B cell (primary cell): ENCODE measurements at regions not wholly inside any gene's neighbourhood (a gene's known extent, or its start where the extent isn't known, plus 50 kb on each side); places are given as distances from the start of the nearest gene placed in this dataset.

Experiments
- ATAC-seq: fragments of 200-7000 bp; cut with Tn5 transposase; one replicate; pipeline ENCODE4 v1.10.0; 2021; ENCODE audit warnings: low read depth, mild to moderate bottlenecking, moderate number of reproducible peaks, moderate library complexity
- CTCF ChIA-PET: fragments of 350-600 bp; sonication (Branson Sonifier 250); formaldehyde crosslinking; loops from one replicate; lab custom pipeline; 2021; ENCODE audit warnings: antibody characterized with exemption, inconsistent platforms; lab: Charles Lee
- POLR2A ChIA-PET: fragments of 350-600 bp; sonication (Branson Sonifier 250); formaldehyde crosslinking; loops from one replicate; lab custom pipeline; 2021; ENCODE audit warnings: antibody characterized with exemption; lab: Charles Lee
- DNase-seq: peaks from one replicate; pipeline ENCODE4 v3.0.0; 2013
- H2AFZ ChIP-seq: 2 replicates; pipeline ENCODE4 v1.6.1; 2012; ENCODE audit warnings: mild to moderate bottlenecking, low read depth, low read length; ENCODE audit not compliant: insufficient read depth, poor library complexity, severe bottlenecking
- H3K27ac ChIP-seq, 2 donors: 1 replicate in 1 of 2; 2 replicates in 1 of 2; pipeline ENCODE4 v1.5.1; 2012 to 2013; ENCODE audit warnings: low read length in 2 of 2, mild to moderate bottlenecking in 2 of 2, moderate library complexity in 1 of 2
- H3K27me3 ChIP-seq, 4 experiments: fragments of 200-600 bp in 1 of 4; sonication (generic) in 1 of 4; replicated peaks in 1 of 4; 1 replicate in 2 of 4; 2 replicates in 2 of 4; pipeline versions ENCODE4 v1.6.1 to v1.7.0; 2013 to 2016; ENCODE audit warnings: low read length in 3 of 4, mild to moderate bottlenecking in 2 of 4, mixed read lengths in 1 of 4, moderate library complexity in 1 of 4; ENCODE audit not compliant: insufficient read depth in 4 of 4, control insufficient read depth in 3 of 4; ENCODE audit errors: control extremely low read depth in 1 of 4
- H3K36me3 ChIP-seq, 2 experiments: replicated peaks in 1 of 2; 1 replicate in 1 of 2; 2 replicates in 1 of 2; pipeline versions ENCODE4 v1.6.1 to v1.7.1; 2013; ENCODE audit warnings: low read length in 1 of 2; ENCODE audit not compliant: insufficient read depth in 2 of 2, control insufficient read depth in 1 of 2; ENCODE audit errors: control extremely low read depth in 1 of 2, extremely low read depth in 1 of 2
- H3K4me1 ChIP-seq, 2 donors: fragments of 200-600 bp in 1 of 2; sonication (generic) in 1 of 2; 1 replicate in 1 of 2; 2 replicates in 1 of 2; pipeline versions ENCODE4 v1.5.1 to v1.6.1; 2013 to 2017; ENCODE audit warnings: low read length in 2 of 2; ENCODE audit not compliant: control insufficient read depth in 2 of 2, insufficient read depth in 2 of 2
- H3K4me2 ChIP-seq: replicated peaks from 2 replicates; pipeline ENCODE3; 2012; ENCODE audit warnings: mild to moderate bottlenecking, low read depth, low read length; ENCODE audit not compliant: poor library complexity, severe bottlenecking
- H3K4me3 ChIP-seq, 5 experiments: fragments of 200-600 bp in 1 of 5; sonication (generic) in 1 of 5; 1 replicate in 3 of 5; 2 replicates in 2 of 5; pipeline versions ENCODE4 v1.5.1 to v1.7.0; 2011 to 2016; ENCODE audit warnings: low read length in 4 of 5, mild to moderate bottlenecking in 4 of 5, low read depth in 2 of 5, control low read depth in 1 of 5, moderate library complexity in 1 of 5; ENCODE audit not compliant: insufficient read depth in 1 of 5; ENCODE audit errors: control extremely low read depth in 1 of 5, extremely low read depth in 1 of 5
- H3K79me2 ChIP-seq: fragments of 200-600 bp; sonication (generic); one replicate; pipeline ENCODE4 v1.6.0; 2016; ENCODE audit warnings: low read length; ENCODE audit not compliant: control insufficient read depth, insufficient read depth
- H3K9ac ChIP-seq: fragments of 200-600 bp; sonication (generic); 2 replicates; pipeline ENCODE4 v1.6.1; 2017; ENCODE audit warnings: mild to moderate bottlenecking, low read length, moderate library complexity
- H3K9me3 ChIP-seq, 3 donors: one replicate each; pipeline versions ENCODE4 v1.6.1 to v1.7.1; 2013; ENCODE audit warnings: low read length in 2 of 3; ENCODE audit not compliant: control insufficient read depth in 2 of 3, insufficient read depth in 1 of 3; ENCODE audit errors: control extremely low read depth in 1 of 3
- H4K20me1 ChIP-seq: 2 replicates; pipeline ENCODE4 v1.6.0; 2012; ENCODE audit warnings: mild to moderate bottlenecking, low read length; ENCODE audit not compliant: insufficient read depth, control insufficient read depth, poor library complexity, severe bottlenecking
- H3K27ac Mint-ChIP-seq: one replicate; pipeline ENCODE4 v1.8.0; 2021; ENCODE audit warnings: mixed read lengths
- H3K27me3 Mint-ChIP-seq: one replicate; pipeline ENCODE4 v1.8.0; 2021; ENCODE audit warnings: mixed read lengths
- H3K4me1 Mint-ChIP-seq: one replicate; pipeline ENCODE4 v1.8.0; 2021; ENCODE audit warnings: mixed read lengths
- H3K4me3 Mint-ChIP-seq: one replicate; pipeline ENCODE4 v1.8.0; 2021; ENCODE audit warnings: mixed read lengths
- H3K9me3 Mint-ChIP-seq: one replicate; pipeline ENCODE4 v1.8.0; 2022; ENCODE audit warnings: mixed read lengths; ENCODE audit not compliant: insufficient read depth
- EZH2 ChIP-seq: IDR thresholded peaks from 2 replicates; pipeline ENCODE4 v1.6.1; 2012; ENCODE audit warnings: borderline replicate concordance, low read depth, mild to moderate bottlenecking, moderate library complexity, low read length; ENCODE audit not compliant: insufficient read depth, poor library complexity, severe bottlenecking
- WGBS: methylation state at CpG from one replicate; pipeline ENCODE4 v1.1.5; 2013; ENCODE audit warnings: missing lambda C conversion rate; ENCODE audit not compliant: insufficient coverage; 5-methylcytosine and 5-hydroxymethylcytosine counted together
- intact Hi-C: fragments of 100-400 bp; cut with micrococcal nuclease; formaldehyde crosslinking; loops from one replicate; pipeline ENCODE4 v1.10.0; 2022
- TF ChIP-seq, protein P1 (sequence below): fragments of 200-600 bp; IDR thresholded peaks from one replicate; pipeline ENCODE4 v1.8.0; 2022; ENCODE audit warnings: antibody characterized with exemption, mild to moderate bottlenecking

DNA sequence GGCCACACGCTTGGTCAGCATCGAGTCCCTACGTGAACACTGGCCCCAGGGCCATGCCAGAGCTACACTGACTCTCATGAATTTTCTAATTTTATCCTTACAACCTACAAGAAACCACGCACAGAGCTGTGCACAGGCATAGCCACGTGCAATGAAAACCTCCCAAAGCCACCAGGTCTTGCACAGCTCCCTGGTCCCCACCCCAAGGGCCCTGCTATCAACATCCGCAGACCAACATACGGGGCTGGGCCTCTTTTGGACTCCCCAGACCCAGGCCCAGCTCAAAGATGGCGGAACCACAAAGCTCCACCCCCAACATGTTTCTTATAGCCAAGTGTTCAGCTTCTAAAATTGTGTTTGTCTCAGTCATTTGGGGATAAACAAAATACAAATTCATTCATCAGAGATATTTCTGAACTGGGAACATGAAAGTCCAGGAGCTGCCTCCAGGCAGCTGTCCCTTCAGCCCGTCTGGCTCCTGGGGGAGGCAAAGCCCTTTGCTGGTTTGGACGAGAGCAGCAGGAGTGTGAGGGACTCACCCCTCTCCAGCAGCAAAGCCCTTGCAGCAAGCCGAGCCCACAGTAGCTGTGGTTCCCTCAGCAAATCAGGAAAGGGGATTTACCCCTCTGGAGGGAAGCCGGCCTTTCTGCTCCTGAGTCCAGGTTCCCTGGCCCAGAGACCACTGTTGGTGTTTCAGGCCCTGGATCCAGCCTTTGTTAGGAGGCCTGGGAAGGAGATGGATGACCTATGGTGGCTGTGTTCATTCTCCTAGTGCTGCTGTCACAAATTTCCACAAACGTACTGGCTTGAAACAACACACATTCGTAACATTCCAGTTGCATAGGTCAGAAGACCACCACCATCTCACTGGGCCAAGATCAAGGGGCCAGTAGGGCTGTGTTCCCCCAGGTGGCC lies 75.1 kb downstream of the OAT start:
- peaks cover 9 to 16% of the 10 kb centered on the region in 2 donors for H3K4me1 ChIP-seq
- ATAC-seq (no peak), DNase-seq (no peak)
- H3K9me3 Mint-ChIP-seq, result no peaks in the 10 kb centered on the region
- CTCF ChIA-PET, result interaction anchor here (0.8 kb wide), 1 partner anchor 347 kb away, joined by 3 read pairs; no protein-coding TSS in a partner anchor
- intact Hi-C loops, result no loop called here
- POLR2A ChIA-PET, result no interaction called here
- H3K79me2 ChIP-seq, result no peaks in the 10 kb centered on the region
- no peak overlapping the region for H3K4me3 ChIP-seq
- H3K4me3 Mint-ChIP-seq, result no peak overlapping the region
- no peak overlapping the region for H3K4me2 ChIP-seq
- no peak overlapping the region for H3K9ac ChIP-seq
- no peak overlapping the region for H2AFZ ChIP-seq
- H3K27ac Mint-ChIP-seq, result no peak overlapping the region
- H3K36me3 ChIP-seq, result no peaks in the 10 kb centered on the region
- no peak overlapping the region for H3K27ac ChIP-seq
- H3K4me1 Mint-ChIP-seq, result peaks cover 15% of the 10 kb centered on the region
- no peaks in the 10 kb centered on the region for H3K27me3 ChIP-seq
- WGBS, result 82% methylated on average over 11 of the region's 14 CpGs
- H3K9me3 ChIP-seq, result no peaks in the 10 kb centered on the region
- H3K27me3 Mint-ChIP-seq, result no peaks in the 10 kb centered on the region
- no peak for TF ChIP-seq EZH2
- TF ChIP-seq, protein P1, sequence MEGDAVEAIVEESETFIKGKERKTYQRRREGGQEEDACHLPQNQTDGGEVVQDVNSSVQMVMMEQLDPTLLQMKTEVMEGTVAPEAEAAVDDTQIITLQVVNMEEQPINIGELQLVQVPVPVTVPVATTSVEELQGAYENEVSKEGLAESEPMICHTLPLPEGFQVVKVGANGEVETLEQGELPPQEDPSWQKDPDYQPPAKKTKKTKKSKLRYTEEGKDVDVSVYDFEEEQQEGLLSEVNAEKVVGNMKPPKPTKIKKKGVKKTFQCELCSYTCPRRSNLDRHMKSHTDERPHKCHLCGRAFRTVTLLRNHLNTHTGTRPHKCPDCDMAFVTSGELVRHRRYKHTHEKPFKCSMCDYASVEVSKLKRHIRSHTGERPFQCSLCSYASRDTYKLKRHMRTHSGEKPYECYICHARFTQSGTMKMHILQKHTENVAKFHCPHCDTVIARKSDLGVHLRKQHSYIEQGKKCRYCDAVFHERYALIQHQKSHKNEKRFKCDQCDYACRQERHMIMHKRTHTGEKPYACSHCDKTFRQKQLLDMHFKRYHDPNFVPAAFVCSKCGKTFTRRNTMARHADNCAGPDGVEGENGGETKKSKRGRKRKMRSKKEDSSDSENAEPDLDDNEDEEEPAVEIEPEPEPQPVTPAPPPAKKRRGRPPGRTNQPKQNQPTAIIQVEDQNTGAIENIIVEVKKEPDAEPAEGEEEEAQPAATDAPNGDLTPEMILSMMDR, result no peak
- H4K20me1 ChIP-seq, result no peaks in the 10 kb centered on the region

DNA sequence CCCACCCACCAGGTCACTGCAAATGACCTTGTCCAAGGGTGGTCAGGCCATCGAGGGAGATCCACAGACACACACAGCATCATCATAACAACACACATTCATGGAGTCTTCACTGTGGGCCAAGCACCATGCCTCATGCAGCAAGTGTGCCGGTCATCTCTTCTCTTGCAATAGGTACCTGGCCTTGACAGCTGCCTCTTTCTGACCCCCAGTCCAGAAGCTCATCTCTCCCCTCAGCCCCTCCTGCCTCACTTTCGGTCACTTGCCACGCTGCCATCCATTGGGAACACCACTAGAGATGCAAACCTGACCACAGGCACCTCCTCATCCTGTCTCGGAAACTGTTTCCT lies 75.9 kb downstream of the OAT start:
- Mint-ChIP-seq H3K4me3 (no peak overlapping the region), H3K27me3 (no peaks in the 10 kb centered on the region), H3K4me1 (peaks cover 15% of the 10 kb centered on the region), H3K27ac (no peak overlapping the region), H3K9me3 (no peaks in the 10 kb centered on the region)
- DNase-seq (no peak), ATAC-seq (no peak)
- H3K27ac ChIP-seq, result no peak overlapping the region
- intact Hi-C loops, result no loop called here
- H3K27me3 ChIP-seq, result no peaks in the 10 kb centered on the region
- H2AFZ ChIP-seq, result no peak overlapping the region
- H4K20me1 ChIP-seq, result no peaks in the 10 kb centered on the region
- H3K4me2 ChIP-seq, result no peak overlapping the region
- no peaks in the 10 kb centered on the region for H3K9me3 ChIP-seq
- WGBS, result 85% methylated on average over 4 of the region's 5 CpGs
- H3K79me2 ChIP-seq, result no peaks in the 10 kb centered on the region
- ChIA-PET POLR2A (no interaction called here), CTCF (no interaction called here)
- no peak overlapping the region for H3K4me3 ChIP-seq
- TF ChIP-seq EZH2, result no peak
- TF ChIP-seq, protein P1, result no peak
- peaks cover 9 to 16% of the 10 kb centered on the region in 2 donors for H3K4me1 ChIP-seq
- no peaks in the 10 kb centered on the region for H3K36me3 ChIP-seq
- no peak overlapping the region for H3K9ac ChIP-seq
